ENCODE measurements at regions not wholly inside any gene's neighbourhood (a gene's known extent, or its start where the extent isn't known, plus 50 kb on each side); places are given as distances from the start of the nearest gene placed in this dataset.
"Not testable (repeated sequence)": the region's sequence is repeated elsewhere in the genome, so short reads cannot be mapped to it uniquely, and the experiment has no call there.

GRCh38 chr5:39907267-39907951 is 482.6 kb upstream of the DAB2 start:
- ATAC-seq; H3K27me3 ChIP-seq (ENCODE audit: control insufficient read depth, insufficient read depth); H3K27ac ChIP-seq (ENCODE audit: low read length); H3K4me1 ChIP-seq (ENCODE audit: control insufficient read depth, insufficient read depth, low read length); H3K4me3 ChIP-seq (ENCODE audit: low read length); H3K9me3 ChIP-seq (ENCODE audit: control insufficient read depth, low read length); intact Hi-C loops (cut with DNase I): not testable (repeated sequence)
- WGBS = 88% methylated on average over 19 of the region's 19 CpGs
- peak in 1 of 3 donors; percentile 23 for DNase-seq

DNA sequence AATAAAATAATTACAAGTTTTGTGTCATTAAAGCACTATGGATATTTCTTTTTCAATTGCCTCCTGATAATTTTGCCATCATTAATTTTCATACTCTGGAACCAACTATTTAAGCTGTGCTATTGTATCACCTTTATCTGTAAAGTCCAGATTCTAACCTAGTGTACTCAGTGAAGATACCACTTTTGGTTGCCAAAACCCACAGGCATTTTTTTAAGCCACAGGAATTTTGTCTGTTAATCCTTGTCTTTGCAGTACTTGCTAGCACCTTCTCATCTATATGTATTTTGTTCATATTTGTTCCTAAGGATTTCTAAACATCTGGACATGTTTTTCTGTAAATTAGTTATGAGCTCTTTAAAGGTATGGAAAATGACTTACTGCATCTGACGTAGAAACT is 481.4 kb upstream of the DAB2 start:
- H3K9me3 ChIP-seq (ENCODE audit: control insufficient read depth, low read length) = peaks cover 3% of the 10 kb centered on the region
- DNase-seq (no peak), ATAC-seq (no peak)
- intact Hi-C loops (cut with DNase I) = no loop called here
- H3K27ac ChIP-seq (ENCODE audit: low read length) = no peak overlapping the region
- H3K27me3 ChIP-seq (ENCODE audit: control insufficient read depth, insufficient read depth) = no peaks in the 10 kb centered on the region
- WGBS = 86% methylated on average over 1 of the region's 1 CpG
- H3K4me1 ChIP-seq (ENCODE audit: control insufficient read depth, insufficient read depth, low read length) = peaks cover 1% of the 10 kb centered on the region
- H3K4me3 ChIP-seq (ENCODE audit: low read length) = no peak overlapping the region

DNA sequence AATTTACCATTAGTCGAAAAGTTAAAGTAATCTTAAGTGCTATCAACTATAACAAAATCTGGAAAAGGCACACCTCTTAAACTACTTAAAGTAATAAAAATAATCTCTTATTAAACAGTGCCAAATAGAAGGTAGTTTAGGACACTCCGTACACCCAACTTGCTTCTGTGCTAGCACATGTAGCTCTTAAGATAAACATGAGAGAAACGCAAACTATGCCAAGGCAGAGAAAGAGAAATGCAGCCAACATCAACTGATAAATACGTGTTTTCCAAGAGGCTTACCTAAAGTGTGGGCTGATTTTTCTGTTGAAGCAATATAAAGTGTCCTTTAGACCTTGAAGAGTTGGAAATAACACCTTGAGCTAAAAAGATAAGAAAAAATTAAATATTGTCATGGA is 480.6 kb upstream of the DAB2 start:
- Histone ChIP-seq H3K4me3 (ENCODE audit: low read length) (no peak overlapping the region), H3K27me3 (ENCODE audit: control insufficient read depth, insufficient read depth) (no peaks in the 10 kb centered on the region), H3K9me3 (ENCODE audit: control insufficient read depth, low read length) (peaks cover 3% of the 10 kb centered on the region), H3K4me1 (ENCODE audit: control insufficient read depth, insufficient read depth, low read length) (peaks cover 1% of the 10 kb centered on the region), H3K27ac (ENCODE audit: low read length) (no peak overlapping the region)
- ATAC-seq (peak in 1 of 2 donors; percentile 59), DNase-seq (no peak)
- intact Hi-C loops (cut with DNase I) = no loop called here
- 31% methylated on average over 4 of the region's 4 CpGs for WGBS

GRCh38 chr5:39902626-39903025 is 477.8 kb upstream of the DAB2 start:
- peaks cover 1% of the 10 kb centered on the region for H3K4me1 ChIP-seq (ENCODE audit: control insufficient read depth, insufficient read depth, low read length)
- no peak overlapping the region for H3K4me3 ChIP-seq (ENCODE audit: low read length)
- WGBS = 83% methylated on average over 2 of the region's 2 CpGs
- DNase-seq (no peak), ATAC-seq (no peak)
- H3K27ac ChIP-seq (ENCODE audit: low read length) = no peak overlapping the region
- peaks cover 3% of the 10 kb centered on the region for H3K9me3 ChIP-seq (ENCODE audit: control insufficient read depth, low read length)
- no peaks in the 10 kb centered on the region for H3K27me3 ChIP-seq (ENCODE audit: control insufficient read depth, insufficient read depth)
- intact Hi-C loops (cut with DNase I) = no loop called here

GRCh38 chr5:39898731-39899130 is 474.0 kb upstream of the DAB2 start:
- intact Hi-C loops (cut with DNase I) = no loop called here
- WGBS = 91% methylated on average over 1 of the region's 1 CpG
- H3K4me1 ChIP-seq (ENCODE audit: control insufficient read depth, insufficient read depth, low read length) = no peaks in the 10 kb centered on the region
- no peak for ATAC-seq
- no peaks in the 10 kb centered on the region for H3K27me3 ChIP-seq (ENCODE audit: control insufficient read depth, insufficient read depth)
- DNase-seq = no peak
- peaks cover 3% of the 10 kb centered on the region for H3K9me3 ChIP-seq (ENCODE audit: control insufficient read depth, low read length)
- H3K27ac ChIP-seq (ENCODE audit: low read length) = no peak overlapping the region
- no peak overlapping the region for H3K4me3 ChIP-seq (ENCODE audit: low read length)

DNA sequence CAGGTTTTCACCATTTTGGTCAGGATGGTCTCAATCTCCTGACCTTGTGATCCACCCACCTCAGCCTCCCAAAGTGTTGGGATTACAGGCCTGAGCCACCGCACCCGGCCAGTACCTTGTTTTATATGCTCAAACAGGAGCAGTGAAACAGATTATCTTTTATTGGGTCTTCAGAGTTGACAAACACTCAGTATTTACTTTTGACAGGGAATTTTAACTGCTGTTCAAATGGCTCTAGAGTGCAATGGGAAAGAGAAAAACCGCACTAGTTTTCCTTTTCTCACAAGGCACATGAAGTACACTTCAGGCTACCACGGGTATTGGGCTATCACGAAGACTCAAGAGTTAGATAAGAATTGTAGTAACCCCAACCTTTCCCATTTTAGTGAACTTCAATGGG is 471.9 kb upstream of the DAB2 start:
- 88% methylated on average over 5 of the region's 5 CpGs for WGBS
- H3K4me1 ChIP-seq (ENCODE audit: control insufficient read depth, insufficient read depth, low read length) = no peaks in the 10 kb centered on the region
- no peaks in the 10 kb centered on the region for H3K9me3 ChIP-seq (ENCODE audit: control insufficient read depth, low read length)
- DNase-seq = no peak
- H3K4me3 ChIP-seq (ENCODE audit: low read length) = no peak overlapping the region
- H3K27me3 ChIP-seq (ENCODE audit: control insufficient read depth, insufficient read depth) = no peaks in the 10 kb centered on the region
- intact Hi-C loops (cut with DNase I) = no loop called here
- no peak for ATAC-seq
- no peak overlapping the region for H3K27ac ChIP-seq (ENCODE audit: low read length)

GRCh38 chr5:39896104-39896503 is 471.3 kb upstream of the DAB2 start:
- Histone ChIP-seq H3K4me3 (ENCODE audit: low read length) (no peak overlapping the region), H3K9me3 (ENCODE audit: control insufficient read depth, low read length) (no peaks in the 10 kb centered on the region), H3K27me3 (ENCODE audit: control insufficient read depth, insufficient read depth) (no peaks in the 10 kb centered on the region), H3K4me1 (ENCODE audit: control insufficient read depth, insufficient read depth, low read length) (no peaks in the 10 kb centered on the region), H3K27ac (ENCODE audit: low read length) (no peak overlapping the region)
- intact Hi-C loops (cut with DNase I) = no loop called here
- ATAC-seq (no peak), DNase-seq (no peak)
- 66% methylated on average over 3 of the region's 3 CpGs for WGBS

- ATAC-seq = no peak
- H3K4me1 ChIP-seq (ENCODE audit: control insufficient read depth, insufficient read depth, low read length) = no peaks in the 10 kb centered on the region
- H3K27me3 ChIP-seq (ENCODE audit: control insufficient read depth, insufficient read depth) = no peaks in the 10 kb centered on the region
- 38% methylated on average over 1 of the region's 1 CpG for WGBS
- intact Hi-C loops (cut with DNase I) = no loop called here
- DNase-seq = no peak
- no peaks in the 10 kb centered on the region for H3K9me3 ChIP-seq (ENCODE audit: control insufficient read depth, low read length)
- H3K27ac ChIP-seq (ENCODE audit: low read length) = no peak overlapping the region
- no peak overlapping the region for H3K4me3 ChIP-seq (ENCODE audit: low read length)
These were observed 467.9 kb upstream of the DAB2 start for GRCh38 chr5:39892708-39893107.

- H3K9me3 ChIP-seq (ENCODE audit: control insufficient read depth, low read length) = peaks cover 1% of the 10 kb centered on the region
- no peak overlapping the region for H3K4me3 ChIP-seq (ENCODE audit: low read length)
- no peaks in the 10 kb centered on the region for H3K4me1 ChIP-seq (ENCODE audit: control insufficient read depth, insufficient read depth, low read length)
- intact Hi-C loops (cut with DNase I) = no loop called here
- ATAC-seq = no peak
- no peak overlapping the region for H3K27ac ChIP-seq (ENCODE audit: low read length)
- no peaks in the 10 kb centered on the region for H3K27me3 ChIP-seq (ENCODE audit: control insufficient read depth, insufficient read depth)
- no peak for DNase-seq
- 61% methylated on average over 2 of the region's 2 CpGs for WGBS
These were observed 466.6 kb upstream of the DAB2 start for GRCh38 chr5:39891376-39891775.

- ATAC-seq (no peak), DNase-seq (no peak)
- no peak overlapping the region for H3K27ac ChIP-seq (ENCODE audit: low read length)
- peaks cover 3% of the 10 kb centered on the region for H3K9me3 ChIP-seq (ENCODE audit: control insufficient read depth, low read length)
- H3K27me3 ChIP-seq (ENCODE audit: control insufficient read depth, insufficient read depth) = no peaks in the 10 kb centered on the region
- H3K4me3 ChIP-seq (ENCODE audit: low read length) = no peak overlapping the region
- no peaks in the 10 kb centered on the region for H3K4me1 ChIP-seq (ENCODE audit: control insufficient read depth, insufficient read depth, low read length)
- intact Hi-C loops (cut with DNase I) = no loop called here
These were observed 456.2 kb upstream of the DAB2 start for GRCh38 chr5:39880985-39881384.

- Histone ChIP-seq H3K27ac (ENCODE audit: low read length) (no peak overlapping the region), H3K4me3 (ENCODE audit: low read length) (no peak overlapping the region), H3K27me3 (ENCODE audit: control insufficient read depth, insufficient read depth) (no peaks in the 10 kb centered on the region), H3K9me3 (ENCODE audit: control insufficient read depth, low read length) (peaks cover 3% of the 10 kb centered on the region), H3K4me1 (ENCODE audit: control insufficient read depth, insufficient read depth, low read length) (no peaks in the 10 kb centered on the region)
- ATAC-seq (no peak), DNase-seq (no peak)
- intact Hi-C loops (cut with DNase I) = no loop called here
- WGBS = 94% methylated on average over 3 of the region's 3 CpGs
These were observed 452.7 kb upstream of the DAB2 start for GRCh38 chr5:39877479-39877878.

- no peak for ATAC-seq
- DNase-seq = no peak
- no peak overlapping the region for H3K27ac ChIP-seq (ENCODE audit: low read length)
- no peaks in the 10 kb centered on the region for H3K27me3 ChIP-seq (ENCODE audit: control insufficient read depth, insufficient read depth)
- 72% methylated on average over 1 of the region's 1 CpG for WGBS
- intact Hi-C loops (cut with DNase I) = no loop called here
- no peaks in the 10 kb centered on the region for H3K4me1 ChIP-seq (ENCODE audit: control insufficient read depth, insufficient read depth, low read length)
- H3K4me3 ChIP-seq (ENCODE audit: low read length) = no peak overlapping the region
- H3K9me3 ChIP-seq (ENCODE audit: control insufficient read depth, low read length) = peaks cover 3% of the 10 kb centered on the region
These were observed 451.4 kb upstream of the DAB2 start for GRCh38 chr5:39876146-39876545.

Measured in right cardiac atrium (tissue), 5 donors.